ENCODE measurements at regions not wholly inside any gene's neighbourhood (a gene's known extent, or its start where the extent isn't known, plus 50 kb on each side); places are given as distances from the start of the nearest gene placed in this dataset.

DNA sequence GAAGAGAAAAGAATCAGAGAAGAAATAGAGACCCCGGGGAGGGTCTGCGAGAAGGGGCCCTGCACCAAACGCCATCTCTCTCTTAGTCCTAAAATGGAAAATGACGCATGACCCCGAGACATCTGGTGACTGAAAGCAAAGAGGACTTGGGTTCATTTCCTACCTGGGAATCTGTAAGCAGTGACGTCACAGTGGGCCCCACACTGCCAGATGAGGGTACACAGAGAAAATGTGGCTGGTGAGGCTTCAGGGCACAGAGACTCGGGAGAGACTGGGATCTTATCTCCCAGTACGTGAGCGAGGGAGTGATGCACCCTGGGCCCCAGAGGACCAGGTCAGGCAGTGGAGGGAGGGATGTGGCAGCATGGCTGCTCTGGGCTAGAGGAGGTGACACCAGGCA is 288.1 kb upstream of the SFSWAP start:
- TF ChIP-seq, protein P1, sequence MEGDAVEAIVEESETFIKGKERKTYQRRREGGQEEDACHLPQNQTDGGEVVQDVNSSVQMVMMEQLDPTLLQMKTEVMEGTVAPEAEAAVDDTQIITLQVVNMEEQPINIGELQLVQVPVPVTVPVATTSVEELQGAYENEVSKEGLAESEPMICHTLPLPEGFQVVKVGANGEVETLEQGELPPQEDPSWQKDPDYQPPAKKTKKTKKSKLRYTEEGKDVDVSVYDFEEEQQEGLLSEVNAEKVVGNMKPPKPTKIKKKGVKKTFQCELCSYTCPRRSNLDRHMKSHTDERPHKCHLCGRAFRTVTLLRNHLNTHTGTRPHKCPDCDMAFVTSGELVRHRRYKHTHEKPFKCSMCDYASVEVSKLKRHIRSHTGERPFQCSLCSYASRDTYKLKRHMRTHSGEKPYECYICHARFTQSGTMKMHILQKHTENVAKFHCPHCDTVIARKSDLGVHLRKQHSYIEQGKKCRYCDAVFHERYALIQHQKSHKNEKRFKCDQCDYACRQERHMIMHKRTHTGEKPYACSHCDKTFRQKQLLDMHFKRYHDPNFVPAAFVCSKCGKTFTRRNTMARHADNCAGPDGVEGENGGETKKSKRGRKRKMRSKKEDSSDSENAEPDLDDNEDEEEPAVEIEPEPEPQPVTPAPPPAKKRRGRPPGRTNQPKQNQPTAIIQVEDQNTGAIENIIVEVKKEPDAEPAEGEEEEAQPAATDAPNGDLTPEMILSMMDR (IDR thresholded peaks at IDR 0.05 in 2 of 3, conservative IDR thresholded peaks at IDR 0.05 in 1 of 3; ENCODE audit: insufficient read depth in 2 of 3, low read depth in 1 of 3, low read length in 3 of 3), result no peak
- TF ChIP-seq, protein P2, sequence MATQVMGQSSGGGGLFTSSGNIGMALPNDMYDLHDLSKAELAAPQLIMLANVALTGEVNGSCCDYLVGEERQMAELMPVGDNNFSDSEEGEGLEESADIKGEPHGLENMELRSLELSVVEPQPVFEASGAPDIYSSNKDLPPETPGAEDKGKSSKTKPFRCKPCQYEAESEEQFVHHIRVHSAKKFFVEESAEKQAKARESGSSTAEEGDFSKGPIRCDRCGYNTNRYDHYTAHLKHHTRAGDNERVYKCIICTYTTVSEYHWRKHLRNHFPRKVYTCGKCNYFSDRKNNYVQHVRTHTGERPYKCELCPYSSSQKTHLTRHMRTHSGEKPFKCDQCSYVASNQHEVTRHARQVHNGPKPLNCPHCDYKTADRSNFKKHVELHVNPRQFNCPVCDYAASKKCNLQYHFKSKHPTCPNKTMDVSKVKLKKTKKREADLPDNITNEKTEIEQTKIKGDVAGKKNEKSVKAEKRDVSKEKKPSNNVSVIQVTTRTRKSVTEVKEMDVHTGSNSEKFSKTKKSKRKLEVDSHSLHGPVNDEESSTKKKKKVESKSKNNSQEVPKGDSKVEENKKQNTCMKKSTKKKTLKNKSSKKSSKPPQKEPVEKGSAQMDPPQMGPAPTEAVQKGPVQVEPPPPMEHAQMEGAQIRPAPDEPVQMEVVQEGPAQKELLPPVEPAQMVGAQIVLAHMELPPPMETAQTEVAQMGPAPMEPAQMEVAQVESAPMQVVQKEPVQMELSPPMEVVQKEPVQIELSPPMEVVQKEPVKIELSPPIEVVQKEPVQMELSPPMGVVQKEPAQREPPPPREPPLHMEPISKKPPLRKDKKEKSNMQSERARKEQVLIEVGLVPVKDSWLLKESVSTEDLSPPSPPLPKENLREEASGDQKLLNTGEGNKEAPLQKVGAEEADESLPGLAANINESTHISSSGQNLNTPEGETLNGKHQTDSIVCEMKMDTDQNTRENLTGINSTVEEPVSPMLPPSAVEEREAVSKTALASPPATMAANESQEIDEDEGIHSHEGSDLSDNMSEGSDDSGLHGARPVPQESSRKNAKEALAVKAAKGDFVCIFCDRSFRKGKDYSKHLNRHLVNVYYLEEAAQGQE (IDR thresholded peaks at IDR 0.05; ENCODE audit: borderline replicate concordance), result no peak
- TF ChIP-seq, protein P2 (CRISPR knock-in tag; IDR thresholded peaks at IDR 0.05; ENCODE audit: low read depth), result no peak
- TF ChIP-seq TAF1 (IDR thresholded peaks at IDR 0.05; ENCODE audit: control insufficient read depth, extremely low read depth, insufficient read depth, low read length, severe bottlenecking) (no peak), ERF (CRISPR knock-in tag; IDR thresholded peaks at IDR 0.05) (no peak), RBM34 (IDR thresholded peaks at IDR 0.05; ENCODE audit: borderline replicate concordance, insufficient read depth, low read length) (no peak)
